ENCODE measurements at regions not wholly inside any gene's neighbourhood (a gene's known extent, or its start where the extent isn't known, plus 50 kb on each side); places are given as distances from the start of the nearest gene placed in this dataset.

- no peak for DNase-seq (ENCODE audit: extremely low spot score, unreplicated experiment)
- Mint-ChIP-seq H3K4me1 (ENCODE audit: unreplicated experiment) (no peaks in the 10 kb centered on the region), H3K4me3 (ENCODE audit: unreplicated experiment) (no peak overlapping the region), H3K36me3 (ENCODE audit: unreplicated experiment) (no peaks in the 10 kb centered on the region), H3K27ac (ENCODE audit: unreplicated experiment) (no peak overlapping the region), H3K9me3 (ENCODE audit: unreplicated experiment) (peaks cover 7% of the 10 kb centered on the region), H3K27me3 (ENCODE audit: unreplicated experiment) (no peaks in the 10 kb centered on the region)
- no peak for TF ChIP-seq CTCF (IDR thresholded peaks at IDR 0.05)
These were observed 87.7 kb upstream of the PWP1 start for GRCh38 chr12:107597695-107598410.

GRCh38 chr12:107598906-107599305, 86.7 kb upstream of the PWP1 start:
- no peak for DNase-seq (ENCODE audit: extremely low spot score, unreplicated experiment)
- TF ChIP-seq CTCF (IDR thresholded peaks at IDR 0.05): no peak
- Mint-ChIP-seq H3K4me3 (ENCODE audit: unreplicated experiment) (no peak overlapping the region), H3K9me3 (ENCODE audit: unreplicated experiment) (peaks cover 4% of the 10 kb centered on the region), H3K27ac (ENCODE audit: unreplicated experiment) (no peak overlapping the region), H3K27me3 (ENCODE audit: unreplicated experiment) (no peaks in the 10 kb centered on the region), H3K36me3 (ENCODE audit: unreplicated experiment) (no peaks in the 10 kb centered on the region), H3K4me1 (ENCODE audit: unreplicated experiment) (no peaks in the 10 kb centered on the region)

- no peak for TF ChIP-seq CTCF (IDR thresholded peaks at IDR 0.05)
- Mint-ChIP-seq H3K36me3 (ENCODE audit: unreplicated experiment) (no peaks in the 10 kb centered on the region), H3K4me3 (ENCODE audit: unreplicated experiment) (no peak overlapping the region), H3K4me1 (ENCODE audit: unreplicated experiment) (no peaks in the 10 kb centered on the region), H3K27ac (ENCODE audit: unreplicated experiment) (no peak overlapping the region), H3K27me3 (ENCODE audit: unreplicated experiment) (peaks cover 1% of the 10 kb centered on the region), H3K9me3 (ENCODE audit: unreplicated experiment) (no peaks in the 10 kb centered on the region)
- DNase-seq (ENCODE audit: extremely low spot score, unreplicated experiment): no peak
These were observed 84.9 kb upstream of the PWP1 start for GRCh38 chr12:107600581-107601144.

- Mint-ChIP-seq H3K9me3 (ENCODE audit: unreplicated experiment) (no peaks in the 10 kb centered on the region), H3K27ac (ENCODE audit: unreplicated experiment) (no peak overlapping the region), H3K4me1 (ENCODE audit: unreplicated experiment) (no peaks in the 10 kb centered on the region), H3K4me3 (ENCODE audit: unreplicated experiment) (no peak overlapping the region), H3K27me3 (ENCODE audit: unreplicated experiment) (peaks cover 5% of the 10 kb centered on the region), H3K36me3 (ENCODE audit: unreplicated experiment) (no peaks in the 10 kb centered on the region)
- no peak for TF ChIP-seq CTCF (IDR thresholded peaks at IDR 0.05)
- no peak for DNase-seq (ENCODE audit: extremely low spot score, unreplicated experiment)
These were observed 83.2 kb upstream of the PWP1 start for GRCh38 chr12:107602446-107602845.

GRCh38 chr12:107605293-107605692, 80.3 kb upstream of the PWP1 start:
- no peak for TF ChIP-seq CTCF (IDR thresholded peaks at IDR 0.05)
- Mint-ChIP-seq H3K27me3 (ENCODE audit: unreplicated experiment) (peaks cover 17% of the 10 kb centered on the region), H3K36me3 (ENCODE audit: unreplicated experiment) (no peaks in the 10 kb centered on the region), H3K4me1 (ENCODE audit: unreplicated experiment) (no peaks in the 10 kb centered on the region), H3K4me3 (ENCODE audit: unreplicated experiment) (no peak overlapping the region), H3K9me3 (ENCODE audit: unreplicated experiment) (no peaks in the 10 kb centered on the region), H3K27ac (ENCODE audit: unreplicated experiment) (no peak overlapping the region)
- no peak for DNase-seq (ENCODE audit: extremely low spot score, unreplicated experiment)

Data from osteocyte (in vitro differentiated cells).